K562 (cell line): ENCODE measurements at regions not wholly inside any gene's neighbourhood (a gene's known extent, or its start where the extent isn't known, plus 50 kb on each side); places are given as distances from the start of the nearest gene placed in this dataset.
A peak's percentile ranks its signal among the peaks of the same experiment; 100 is the strongest.

Source experiments
- ATAC-seq: fragments of 200-7000 bp; cut with Tn5 transposase; 3 replicates; pipeline ENCODE4 v1.9.1; 2020; ENCODE audit warnings: moderate library complexity
- BruUV-seq: library from RNA; stranded (reverse); fragments of 400-500 nt; replicated peaks from 2 replicates; lab custom pipeline; 2021; lab: Mats Ljungman, UMichigan
- CTCF ChIA-PET: fragments of 300-600 bp; formaldehyde crosslinking; extraction: SDS; loops from one replicate; lab custom pipeline; 2021; ENCODE audit warnings: low intra/inter-chr PET ratio; lab: Yijun Ruan, JAX
- POLR2A ChIA-PET: fragments of 300-600, 350-650 bp; sonication (Branson Sonifier 250); formaldehyde crosslinking; extraction: SDS; loops from one replicate; lab custom pipeline; 2021; ENCODE audit warnings: antibody characterized with exemption, inconsistent platforms; lab: Yijun Ruan, JAX
- DNase-seq, 4 experiments: peaks; one replicate each; pipeline versions ENCODE4 v3.0.0 to v3.0.0-alpha.2; 2011 to 2018; ENCODE audit warnings: low spot score in 3 of 4, mixed read lengths in 3 of 4; ENCODE audit errors: extremely low read depth in 1 of 4
- FAIRE-seq: peaks from 2 replicates; lab custom pipeline; 2011; peaks lifted over from hg19 to GRCh38; lab: Jason Lieb, UNC
- H2AFZ ChIP-seq: 2 replicates; pipeline ENCODE4 v1.6.0; 2011; ENCODE audit warnings: low read depth, low read length, control low read depth, inconsistent platforms
- H3K27ac ChIP-seq: fragments of 200-600 bp; 3 replicates; pipeline ENCODE4 v1.8.0; 2011; ENCODE audit warnings: low read depth, mild to moderate bottlenecking, control low read depth, inconsistent platforms, low read length, moderate library complexity, mixed read lengths; ENCODE audit errors: extremely low read depth
- H3K27me3 ChIP-seq, 2 experiments: fragments of 300-600 bp in 1 of 2; 2 replicates in 1 of 2; 3 replicates in 1 of 2; pipeline versions ENCODE4 v1.6.0 to v1.8.0; 2011; ENCODE audit warnings: inconsistent platforms in 2 of 2, low read length in 2 of 2, mild to moderate bottlenecking in 1 of 2, mixed read lengths in 1 of 2, moderate library complexity in 1 of 2; ENCODE audit not compliant: control insufficient read depth in 2 of 2, insufficient read depth in 2 of 2
- H3K36me3 ChIP-seq: fragments of 300-600 bp; 3 replicates; pipeline ENCODE4 v1.8.0; 2011; ENCODE audit warnings: mild to moderate bottlenecking, low read length, inconsistent platforms; ENCODE audit not compliant: control insufficient read depth, insufficient read depth
- H3K4me1 ChIP-seq, 2 experiments: fragments of 200-600 bp in 1 of 2; replicated peaks in 1 of 2; 2 replicates in 1 of 2; 3 replicates in 1 of 2; pipeline versions ENCODE4 v1.5.1 to v1.8.0; 2011; ENCODE audit warnings: inconsistent platforms in 2 of 2, low read length in 2 of 2, mild to moderate bottlenecking in 1 of 2, mixed read lengths in 1 of 2, moderate library complexity in 1 of 2; ENCODE audit not compliant: control insufficient read depth in 2 of 2, insufficient read depth in 2 of 2
- H3K4me2 ChIP-seq: 2 replicates; pipeline ENCODE4 v1.6.1; 2011; ENCODE audit warnings: low read length, control low read depth, inconsistent platforms, mixed read lengths; ENCODE audit not compliant: insufficient read depth
- H3K4me3 ChIP-seq: fragments of 200-600 bp; sonication (generic), shearing (Covaris generic); 2 replicates; pipeline ENCODE4 v1.5.1; 2016; ENCODE audit warnings: control low read depth, inconsistent platforms
- H3K79me2 ChIP-seq: fragments of 200-600 bp; 3 replicates; pipeline ENCODE4 v1.8.0; 2011; ENCODE audit warnings: low read length, inconsistent platforms; ENCODE audit not compliant: control insufficient read depth, insufficient read depth
- H3K9ac ChIP-seq, 2 experiments: 2 replicates each; pipeline versions ENCODE4 v1.6.0 to v1.6.1; 2011; ENCODE audit warnings: low read depth in 2 of 2, low read length in 2 of 2, control low read depth in 1 of 2, inconsistent platforms in 1 of 2, mild to moderate bottlenecking in 1 of 2, mixed read lengths in 1 of 2; ENCODE audit not compliant: insufficient read depth in 1 of 2
- H3K9me1 ChIP-seq: one replicate; pipeline ENCODE4 v1.6.0; 2011; ENCODE audit warnings: inconsistent platforms, mild to moderate bottlenecking, low read length, moderate library complexity; ENCODE audit not compliant: control insufficient read depth, insufficient read depth
- H3K9me3 ChIP-seq: replicated peaks from 2 replicates; pipeline ENCODE4 v1.5.1; 2011; ENCODE audit warnings: low read depth, low read length, inconsistent platforms; ENCODE audit not compliant: control insufficient read depth, insufficient read depth
- H4K20me1 ChIP-seq: replicated peaks from 2 replicates; pipeline ENCODE4 v1.6.1; 2011; ENCODE audit warnings: low read length, inconsistent platforms, mixed read lengths; ENCODE audit not compliant: control insufficient read depth, insufficient read depth
- CBFA2T3 ChIP-seq: fragments of 450-650 bp; IDR thresholded peaks from 2 replicates; pipeline ENCODE4 v1.6.1; 2017
- KAT7 ChIP-seq: sonication (generic); formaldehyde crosslinking; IDR thresholded peaks from 2 replicates; pipeline ENCODE4 v1.8.0; 2022; ENCODE audit warnings: missing genetic modification reagents, mild to moderate bottlenecking, borderline replicate concordance
- MCM5 ChIP-seq: fragments of 450-650 bp; IDR thresholded peaks from 2 replicates; pipeline ENCODE4 v1.6.1; 2016; ENCODE audit warnings: low read depth
- MECOM ChIP-seq: fragments of 250-450 bp; sonication (Bioruptor Pico); IDR thresholded peaks from 2 replicates; pipeline ENCODE4 v1.8.0; 2022; ENCODE audit warnings: inconsistent platforms
- NFE2L1 ChIP-seq: fragments of 450-650 bp; IDR thresholded peaks from 2 replicates; pipeline ENCODE4 v1.6.1; 2016; ENCODE audit warnings: missing genetic modification characterization, low read depth, mild to moderate bottlenecking, missing compliant biosample characterization, moderate library complexity, borderline replicate concordance
- TGIF2 ChIP-seq: sonication (generic); formaldehyde crosslinking; IDR thresholded peaks from 2 replicates; pipeline ENCODE4 v1.8.1; 2022; ENCODE audit warnings: mild to moderate bottlenecking, missing genetic modification reagents, moderate library complexity
- WGBS: fragments of 100-300 bp; shearing (Covaris generic); methylation state at CpG from one replicate; pipeline ENCODE4 v1.1.6; 2016; ENCODE audit warnings: low coverage, mixed read lengths; ENCODE audit not compliant: insufficient coverage; ENCODE audit errors: missing lambda C conversion rate; 5-methylcytosine and 5-hydroxymethylcytosine counted together
- in situ Hi-C: fragments of 300-500 bp; cut with MboI; formaldehyde crosslinking; loops from 4 replicates; pipeline ENCODE4 v1.15.0; 2018; ENCODE audit warnings: inconsistent platforms, mixed read lengths
- intact Hi-C: fragments of 100-400 bp; cut with micrococcal nuclease; formaldehyde crosslinking; loops from 2 replicates; pipeline ENCODE4 v1.14.2; 2022
- TF ChIP-seq, protein P1 (sequence below): fragments of 450-650 bp; formaldehyde crosslinking; IDR thresholded peaks from 2 replicates; pipeline ENCODE4 v1.4.0; 2020; ENCODE audit warnings: mild to moderate bottlenecking, moderate library complexity

GRCh38 chr17:70945386-70945785 lies 776.1 kb downstream of the KCNJ2 start:
- Histone ChIP-seq H3K27ac (no peak overlapping the region), H3K27me3 (no peaks in the 10 kb centered on the region), H4K20me1 (no peaks in the 10 kb centered on the region), H3K36me3 (no peaks in the 10 kb centered on the region), H2AFZ (no peak overlapping the region), H3K4me3 (no peak overlapping the region), H3K4me2 (no peak overlapping the region), H3K4me1 (no peaks in the 10 kb centered on the region), H3K9ac (no peak overlapping the region), H3K9me3 (no peaks in the 10 kb centered on the region; the same call in 1 of the 2 replicates), H3K79me2 (no peaks in the 10 kb centered on the region), H3K9me1 (no peaks in the 10 kb centered on the region)
- DNase-seq (peak in 1 of 4 experiments; percentile 4), ATAC-seq (no peak), FAIRE-seq (no peak)
- POLR2A ChIA-PET, result no interaction called here
- intact Hi-C loops (no loop called here), in situ Hi-C loops (no loop called here)
- WGBS, result 0% methylated on average over 5 of the region's 5 CpGs
- BruUV-seq, result no TSS peak
- TF ChIP-seq NFE2L1 (tag), result no peak
- no peak for TF ChIP-seq KAT7
- no peak for TF ChIP-seq MECOM
- TF ChIP-seq MCM5, result no peak
- no peak for TF ChIP-seq TGIF2 (CRISPR knock-in tag)
- TF ChIP-seq CBFA2T3, result no peak
- TF ChIP-seq, protein P1, sequence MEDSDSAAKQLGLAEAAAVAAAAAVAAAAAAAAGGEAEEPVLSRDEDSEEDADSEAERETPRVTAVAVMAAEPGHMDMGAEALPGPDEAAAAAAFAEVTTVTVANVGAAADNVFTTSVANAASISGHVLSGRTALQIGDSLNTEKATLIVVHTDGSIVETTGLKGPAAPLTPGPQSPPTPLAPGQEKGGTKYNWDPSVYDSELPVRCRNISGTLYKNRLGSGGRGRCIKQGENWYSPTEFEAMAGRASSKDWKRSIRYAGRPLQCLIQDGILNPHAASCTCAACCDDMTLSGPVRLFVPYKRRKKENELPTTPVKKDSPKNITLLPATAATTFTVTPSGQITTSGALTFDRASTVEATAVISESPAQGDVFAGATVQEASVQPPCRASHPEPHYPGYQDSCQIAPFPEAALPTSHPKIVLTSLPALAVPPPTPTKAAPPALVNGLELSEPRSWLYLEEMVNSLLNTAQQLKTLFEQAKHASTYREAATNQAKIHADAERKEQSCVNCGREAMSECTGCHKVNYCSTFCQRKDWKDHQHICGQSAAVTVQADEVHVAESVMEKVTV (CRISPR knock-in tag), result no peak
- CTCF ChIA-PET, result no interaction called here
